Heart left ventricle (tissue), 13 donors: ENCODE measurements at regions not wholly inside any gene's neighbourhood (a gene's known extent, or its start where the extent isn't known, plus 50 kb on each side); places are given as distances from the start of the nearest gene placed in this dataset.

ENCODE experiments used
- CTCF ChIP-seq, 12 donors: fragments of 200-600 bp; sonication (generic) in 4 of 12; IDR thresholded peaks; one replicate each; pipeline versions ENCODE4 v1.5.0 to v1.8.0; 2018 to 2022; ENCODE audit warnings: antibody characterized with exemption in 12 of 12, mild to moderate bottlenecking in 5 of 12
- POLR2A ChIP-seq, 2 donors: fragments of 450-650 bp; IDR thresholded peaks; one replicate each; pipeline ENCODE4 v1.6.1; 2017; ENCODE audit warnings: antibody characterized with exemption in 2 of 2, mild to moderate bottlenecking in 2 of 2, moderate library complexity in 2 of 2
- donor health status: ischemic (EF 13 %, LVEDD 7.1; RV severe dilation, severe dysfunction).
- donor health status: DM: no; HTN: yes; CAD: no.
- donor health status: DM: no; HTN: no; CAD: no.
- donor health status: ischemic (EF 25% LVEDD 6.9; RV normal size, moderate dysfunction).
- donor health status: ischemic (EF 25% LVEDD 5.7; RV mildly dilated, moderate dysfunction).
- donor health status: ischemic (EF 35%, LVEDD 5.7; RV mildly dilated, moderate dysfunction).
- donor health status: nonischemic (EF 11% LVEDD 7.7; RV severe dilation, severe dysfunction).
- donor health status: DM: yes; HTN: yes; CAD: no.
- donor health status: PGD.
- donor health status: ischemic (EF 29% LVEDD 5.4; RV normal size, mild dysfunction).
- donor health status: nonischemic (EF 23%, LVEDD 6.1; RV moderate dilation, normal function).

- TF ChIP-seq CTCF (IDR thresholded peaks at IDR 0.05): no peak
- no peak for TF ChIP-seq POLR2A (IDR thresholded peaks at IDR 0.05)
These were observed 328.7 kb upstream of the PPARGC1A start for GRCh38 chr4:24218566-24218965.
